WTC11 (cell line): ENCODE measurements at regions not wholly inside any gene's neighbourhood (a gene's known extent, or its start where the extent isn't known, plus 50 kb on each side); places are given as distances from the start of the nearest gene placed in this dataset.

Experiments
- ATAC-seq: fragments of 200-7000 bp; cut with Tn5 transposase; 2 replicates; pipeline ENCODE4 v1.10.0; 2021; ENCODE audit warnings: mild to moderate bottlenecking, moderate library complexity
- CTCF ChIA-PET: fragments of 300-600 bp; sonication (Branson Sonifier 250); formaldehyde crosslinking; loops from one replicate; lab custom pipeline; 2021; ENCODE audit warnings: antibody characterized with exemption; lab: Charles Lee
- POLR2A ChIA-PET: fragments of 350-600 bp; sonication (Branson Sonifier 250); formaldehyde crosslinking; loops from one replicate; lab custom pipeline; 2021; ENCODE audit warnings: antibody characterized with exemption; lab: Charles Lee
- DNase-seq: peaks from one replicate; pipeline ENCODE4 v3.0.0; 2021; ENCODE audit warnings: low spot score
- H3K27ac Mint-ChIP-seq: 2 replicates; pipeline ENCODE4 v1.8.0; 2021; ENCODE audit warnings: mixed read lengths
- H3K27me3 Mint-ChIP-seq: 2 replicates; pipeline ENCODE4 v1.8.0; 2021; ENCODE audit warnings: low read depth, mild to moderate bottlenecking, moderate library complexity, mixed read lengths
- H3K36me3 Mint-ChIP-seq: 2 replicates; pipeline ENCODE4 v1.8.0; 2021; ENCODE audit warnings: mixed read lengths
- H3K4me1 Mint-ChIP-seq: 2 replicates; pipeline ENCODE4 v1.8.0; 2022; ENCODE audit warnings: mixed read lengths
- H3K4me3 Mint-ChIP-seq: 2 replicates; pipeline ENCODE4 v1.8.0; 2021; ENCODE audit warnings: mild to moderate bottlenecking, moderate library complexity, mixed read lengths
- H3K9me3 Mint-ChIP-seq: 2 replicates; pipeline ENCODE4 v1.8.0; 2021; ENCODE audit warnings: mixed read lengths
- CREM ChIP-seq: sonication (generic); formaldehyde crosslinking; IDR thresholded peaks from 2 replicates; pipeline ENCODE4 v1.8.1; 2022; ENCODE audit warnings: mild to moderate bottlenecking, missing genetic modification reagents, moderate library complexity
- ELF4 ChIP-seq: sonication (generic); formaldehyde crosslinking; IDR thresholded peaks from 2 replicates; pipeline ENCODE4 v1.8.1; 2022; ENCODE audit warnings: low read depth, mild to moderate bottlenecking, moderate library complexity, missing genetic modification reagents
- ETV6 ChIP-seq: sonication (generic); formaldehyde crosslinking; IDR thresholded peaks from 2 replicates; pipeline ENCODE4 v1.8.1; 2022; ENCODE audit warnings: mild to moderate bottlenecking, missing genetic modification reagents
- FOXJ3 ChIP-seq: sonication (generic); formaldehyde crosslinking; IDR thresholded peaks from 2 replicates; pipeline ENCODE4 v1.9.0; 2021; ENCODE audit warnings: missing genetic modification reagents, mild to moderate bottlenecking, borderline replicate concordance
- JUN ChIP-seq: sonication (generic); formaldehyde crosslinking; IDR thresholded peaks from 2 replicates; pipeline ENCODE4 v1.8.0; 2023; ENCODE audit warnings: mild to moderate bottlenecking, missing genetic modification reagents
- KAT7 ChIP-seq: sonication (generic); formaldehyde crosslinking; IDR thresholded peaks from 2 replicates; pipeline ENCODE4 v1.8.1; 2023; ENCODE audit warnings: missing genetic modification reagents, mild to moderate bottlenecking, borderline replicate concordance
- OVOL2 ChIP-seq: fragments of 250-450 bp; sonication (Bioruptor Pico); IDR thresholded peaks from 2 replicates; pipeline ENCODE4 v1.9.0; 2021; ENCODE audit warnings: mild to moderate bottlenecking, borderline replicate concordance
- SOX15 ChIP-seq: fragments of 250-450 bp; sonication (Bioruptor Pico); IDR thresholded peaks from 2 replicates; pipeline ENCODE4 v1.9.0; 2021; ENCODE audit warnings: mild to moderate bottlenecking
- TCF7 ChIP-seq: sonication (generic); formaldehyde crosslinking; IDR thresholded peaks from 2 replicates; pipeline ENCODE4 v1.8.0; 2022; ENCODE audit warnings: mild to moderate bottlenecking, low read depth, missing genetic modification reagents, moderate library complexity
- ZMAT4 ChIP-seq: fragments of 250-450 bp; sonication (Bioruptor Pico); IDR thresholded peaks from 2 replicates; pipeline ENCODE4 v1.9.0; 2021; ENCODE audit warnings: mild to moderate bottlenecking
- ZNF317 ChIP-seq: sonication (generic); formaldehyde crosslinking; IDR thresholded peaks from 2 replicates; pipeline ENCODE4 v1.8.1; 2023; ENCODE audit warnings: low read depth, mild to moderate bottlenecking, moderate library complexity, missing genetic modification reagents, borderline replicate concordance
- TF ChIP-seq, protein P1 (sequence below): sonication (generic); formaldehyde crosslinking; IDR thresholded peaks from 2 replicates; pipeline ENCODE4 v1.8.1; 2022; ENCODE audit warnings: mild to moderate bottlenecking, missing genetic modification reagents, moderate library complexity, borderline replicate concordance
- TF ChIP-seq, protein P2 (sequence below): sonication (generic); formaldehyde crosslinking; IDR thresholded peaks from 2 replicates; pipeline ENCODE4 v1.8.1; 2022; ENCODE audit warnings: mild to moderate bottlenecking, moderate library complexity, missing genetic modification reagents
- TF ChIP-seq, protein P3 (sequence below): sonication (generic); formaldehyde crosslinking; IDR thresholded peaks from 2 replicates; pipeline ENCODE4 v1.8.0; 2023; ENCODE audit warnings: missing genetic modification reagents, mild to moderate bottlenecking, borderline replicate concordance
- TF ChIP-seq, protein P4 (sequence below): sonication (generic); formaldehyde crosslinking; IDR thresholded peaks from 2 replicates; pipeline ENCODE4 v1.8.1; 2023; ENCODE audit warnings: mild to moderate bottlenecking, missing genetic modification reagents, moderate library complexity
- TF ChIP-seq, protein P5 (sequence below): sonication (generic); formaldehyde crosslinking; conservative IDR thresholded peaks from 2 replicates; pipeline ENCODE4 v1.8.1; 2022; ENCODE audit warnings: mild to moderate bottlenecking, missing genetic modification reagents
- TF ChIP-seq, protein P6 (sequence below): sonication (generic); formaldehyde crosslinking; IDR thresholded peaks from 2 replicates; pipeline ENCODE4 v1.8.0; 2023; ENCODE audit warnings: missing genetic modification reagents
- TF ChIP-seq, protein P7 (sequence below): sonication (generic); formaldehyde crosslinking; IDR thresholded peaks from 2 replicates; pipeline ENCODE4 v1.8.1; 2022; ENCODE audit warnings: low read depth, missing genetic modification reagents, borderline replicate concordance

DNA sequence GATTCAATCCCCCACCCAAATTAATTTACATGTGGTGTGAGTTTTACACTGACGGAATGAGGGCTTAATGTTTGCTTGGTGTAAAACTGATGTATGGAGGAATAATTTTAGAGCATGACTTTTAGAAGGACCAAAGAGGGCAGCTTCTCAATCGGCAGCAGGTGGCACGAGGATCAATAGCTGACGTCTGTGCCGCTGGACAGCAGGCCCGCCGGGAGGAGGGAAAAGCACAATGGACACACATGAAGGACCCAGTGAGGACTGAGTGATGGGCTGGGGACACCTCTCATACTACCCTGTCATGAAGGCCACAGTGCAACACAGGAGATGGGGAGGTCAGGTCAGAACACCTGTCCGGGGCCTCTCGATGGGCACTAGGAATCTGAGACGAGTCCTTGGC is 61.4 kb upstream of the NSMCE3 start:
- CTCF ChIA-PET, result no interaction called here
- H3K4me3 Mint-ChIP-seq, result no peak overlapping the region
- DNase-seq, result no peak

DNA sequence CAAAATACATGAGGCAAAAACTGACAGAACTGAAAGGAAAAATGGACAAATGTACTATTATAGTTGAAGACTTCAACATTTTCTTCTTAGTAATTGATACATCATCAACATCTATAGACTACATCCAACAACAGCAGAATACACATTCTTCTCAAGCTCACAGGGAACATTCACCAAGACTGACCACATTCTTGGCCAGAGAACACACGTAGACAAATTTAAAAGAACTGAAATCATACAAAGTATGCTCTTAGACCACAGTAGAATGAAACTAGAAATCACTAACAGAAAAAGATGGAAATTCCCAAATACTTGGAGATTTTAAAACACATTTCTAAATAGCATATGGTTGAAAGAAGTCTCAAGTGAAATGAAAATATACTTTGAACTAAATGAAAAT is 55.1 kb upstream of the NSMCE3 start:
- TF ChIP-seq JUN (CRISPR knock-in tag), result no peak
- TF ChIP-seq, protein P1, sequence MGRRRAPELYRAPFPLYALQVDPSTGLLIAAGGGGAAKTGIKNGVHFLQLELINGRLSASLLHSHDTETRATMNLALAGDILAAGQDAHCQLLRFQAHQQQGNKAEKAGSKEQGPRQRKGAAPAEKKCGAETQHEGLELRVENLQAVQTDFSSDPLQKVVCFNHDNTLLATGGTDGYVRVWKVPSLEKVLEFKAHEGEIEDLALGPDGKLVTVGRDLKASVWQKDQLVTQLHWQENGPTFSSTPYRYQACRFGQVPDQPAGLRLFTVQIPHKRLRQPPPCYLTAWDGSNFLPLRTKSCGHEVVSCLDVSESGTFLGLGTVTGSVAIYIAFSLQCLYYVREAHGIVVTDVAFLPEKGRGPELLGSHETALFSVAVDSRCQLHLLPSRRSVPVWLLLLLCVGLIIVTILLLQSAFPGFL, result no peak
- TF ChIP-seq ETV6 (CRISPR knock-in tag), result no peak
- TF ChIP-seq FOXJ3 (CRISPR knock-in tag), result no peak
- ATAC-seq, result no peak
- DNase-seq, result no peak
- H3K4me1 Mint-ChIP-seq, result peaks cover 29% of the 10 kb centered on the region
- H3K27me3 Mint-ChIP-seq, result no peaks in the 10 kb centered on the region
- peaks cover 20% of the 10 kb centered on the region for H3K9me3 Mint-ChIP-seq
- H3K36me3 Mint-ChIP-seq, result peaks cover 10% of the 10 kb centered on the region; the same call in 1 of the 2 replicates
- no peak overlapping the region for H3K27ac Mint-ChIP-seq
- CTCF ChIA-PET, result no interaction called here
- POLR2A ChIA-PET, result no interaction called here
- no peak overlapping the region for H3K4me3 Mint-ChIP-seq

More for the DNA sequence above, 61.4 kb upstream of the NSMCE3 start:
- Mint-ChIP-seq H3K27me3 (no peaks in the 10 kb centered on the region), H3K27ac (no peak overlapping the region), H3K4me1 (0 out of 2 replicates have a peak, but pooled peaks cover 6% of the 10 kb centered on the region), H3K36me3 (peaks cover 4% of the 10 kb centered on the region; the same call in 1 of the 2 replicates), H3K9me3 (peaks cover 10% of the 10 kb centered on the region)
- no peak for ATAC-seq
- POLR2A ChIA-PET, result no interaction called here
- TF ChIP-seq, protein P2, sequence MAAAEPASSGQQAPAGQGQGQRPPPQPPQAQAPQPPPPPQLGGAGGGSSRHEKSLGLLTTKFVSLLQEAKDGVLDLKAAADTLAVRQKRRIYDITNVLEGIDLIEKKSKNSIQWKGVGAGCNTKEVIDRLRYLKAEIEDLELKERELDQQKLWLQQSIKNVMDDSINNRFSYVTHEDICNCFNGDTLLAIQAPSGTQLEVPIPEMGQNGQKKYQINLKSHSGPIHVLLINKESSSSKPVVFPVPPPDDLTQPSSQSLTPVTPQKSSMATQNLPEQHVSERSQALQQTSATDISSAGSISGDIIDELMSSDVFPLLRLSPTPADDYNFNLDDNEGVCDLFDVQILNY, result no peak
- TF ChIP-seq, protein P3, sequence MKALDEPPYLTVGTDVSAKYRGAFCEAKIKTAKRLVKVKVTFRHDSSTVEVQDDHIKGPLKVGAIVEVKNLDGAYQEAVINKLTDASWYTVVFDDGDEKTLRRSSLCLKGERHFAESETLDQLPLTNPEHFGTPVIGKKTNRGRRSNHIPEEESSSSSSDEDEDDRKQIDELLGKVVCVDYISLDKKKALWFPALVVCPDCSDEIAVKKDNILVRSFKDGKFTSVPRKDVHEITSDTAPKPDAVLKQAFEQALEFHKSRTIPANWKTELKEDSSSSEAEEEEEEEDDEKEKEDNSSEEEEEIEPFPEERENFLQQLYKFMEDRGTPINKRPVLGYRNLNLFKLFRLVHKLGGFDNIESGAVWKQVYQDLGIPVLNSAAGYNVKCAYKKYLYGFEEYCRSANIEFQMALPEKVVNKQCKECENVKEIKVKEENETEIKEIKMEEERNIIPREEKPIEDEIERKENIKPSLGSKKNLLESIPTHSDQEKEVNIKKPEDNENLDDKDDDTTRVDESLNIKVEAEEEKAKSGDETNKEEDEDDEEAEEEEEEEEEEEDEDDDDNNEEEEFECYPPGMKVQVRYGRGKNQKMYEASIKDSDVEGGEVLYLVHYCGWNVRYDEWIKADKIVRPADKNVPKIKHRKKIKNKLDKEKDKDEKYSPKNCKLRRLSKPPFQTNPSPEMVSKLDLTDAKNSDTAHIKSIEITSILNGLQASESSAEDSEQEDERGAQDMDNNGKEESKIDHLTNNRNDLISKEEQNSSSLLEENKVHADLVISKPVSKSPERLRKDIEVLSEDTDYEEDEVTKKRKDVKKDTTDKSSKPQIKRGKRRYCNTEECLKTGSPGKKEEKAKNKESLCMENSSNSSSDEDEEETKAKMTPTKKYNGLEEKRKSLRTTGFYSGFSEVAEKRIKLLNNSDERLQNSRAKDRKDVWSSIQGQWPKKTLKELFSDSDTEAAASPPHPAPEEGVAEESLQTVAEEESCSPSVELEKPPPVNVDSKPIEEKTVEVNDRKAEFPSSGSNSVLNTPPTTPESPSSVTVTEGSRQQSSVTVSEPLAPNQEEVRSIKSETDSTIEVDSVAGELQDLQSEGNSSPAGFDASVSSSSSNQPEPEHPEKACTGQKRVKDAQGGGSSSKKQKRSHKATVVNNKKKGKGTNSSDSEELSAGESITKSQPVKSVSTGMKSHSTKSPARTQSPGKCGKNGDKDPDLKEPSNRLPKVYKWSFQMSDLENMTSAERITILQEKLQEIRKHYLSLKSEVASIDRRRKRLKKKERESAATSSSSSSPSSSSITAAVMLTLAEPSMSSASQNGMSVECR (CRISPR knock-in tag), result no peak
- no peak for TF ChIP-seq KAT7
- TF ChIP-seq TCF7 (CRISPR knock-in tag), result no peak
- TF ChIP-seq, protein P4, sequence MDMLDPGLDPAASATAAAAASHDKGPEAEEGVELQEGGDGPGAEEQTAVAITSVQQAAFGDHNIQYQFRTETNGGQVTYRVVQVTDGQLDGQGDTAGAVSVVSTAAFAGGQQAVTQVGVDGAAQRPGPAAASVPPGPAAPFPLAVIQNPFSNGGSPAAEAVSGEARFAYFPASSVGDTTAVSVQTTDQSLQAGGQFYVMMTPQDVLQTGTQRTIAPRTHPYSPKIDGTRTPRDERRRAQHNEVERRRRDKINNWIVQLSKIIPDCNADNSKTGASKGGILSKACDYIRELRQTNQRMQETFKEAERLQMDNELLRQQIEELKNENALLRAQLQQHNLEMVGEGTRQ, result no peak
- TF ChIP-seq, protein P5, sequence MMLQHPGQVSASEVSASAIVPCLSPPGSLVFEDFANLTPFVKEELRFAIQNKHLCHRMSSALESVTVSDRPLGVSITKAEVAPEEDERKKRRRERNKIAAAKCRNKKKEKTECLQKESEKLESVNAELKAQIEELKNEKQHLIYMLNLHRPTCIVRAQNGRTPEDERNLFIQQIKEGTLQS (CRISPR knock-in tag), result no peak
- no peak for TF ChIP-seq FOXJ3 (CRISPR knock-in tag)
- TF ChIP-seq OVOL2, result no peak
- no peak for TF ChIP-seq CREM (CRISPR knock-in tag)
- TF ChIP-seq, protein P6, sequence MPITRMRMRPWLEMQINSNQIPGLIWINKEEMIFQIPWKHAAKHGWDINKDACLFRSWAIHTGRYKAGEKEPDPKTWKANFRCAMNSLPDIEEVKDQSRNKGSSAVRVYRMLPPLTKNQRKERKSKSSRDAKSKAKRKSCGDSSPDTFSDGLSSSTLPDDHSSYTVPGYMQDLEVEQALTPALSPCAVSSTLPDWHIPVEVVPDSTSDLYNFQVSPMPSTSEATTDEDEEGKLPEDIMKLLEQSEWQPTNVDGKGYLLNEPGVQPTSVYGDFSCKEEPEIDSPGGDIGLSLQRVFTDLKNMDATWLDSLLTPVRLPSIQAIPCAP (CRISPR knock-in tag), result no peak
- no peak for TF ChIP-seq ELF4
- TF ChIP-seq ZNF317, result no peak
- no peak for TF ChIP-seq SOX15 (CRISPR knock-in tag)
- TF ChIP-seq ZMAT4, result no peak
- TF ChIP-seq, protein P7, sequence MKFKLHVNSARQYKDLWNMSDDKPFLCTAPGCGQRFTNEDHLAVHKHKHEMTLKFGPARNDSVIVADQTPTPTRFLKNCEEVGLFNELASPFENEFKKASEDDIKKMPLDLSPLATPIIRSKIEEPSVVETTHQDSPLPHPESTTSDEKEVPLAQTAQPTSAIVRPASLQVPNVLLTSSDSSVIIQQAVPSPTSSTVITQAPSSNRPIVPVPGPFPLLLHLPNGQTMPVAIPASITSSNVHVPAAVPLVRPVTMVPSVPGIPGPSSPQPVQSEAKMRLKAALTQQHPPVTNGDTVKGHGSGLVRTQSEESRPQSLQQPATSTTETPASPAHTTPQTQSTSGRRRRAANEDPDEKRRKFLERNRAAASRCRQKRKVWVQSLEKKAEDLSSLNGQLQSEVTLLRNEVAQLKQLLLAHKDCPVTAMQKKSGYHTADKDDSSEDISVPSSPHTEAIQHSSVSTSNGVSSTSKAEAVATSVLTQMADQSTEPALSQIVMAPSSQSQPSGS, result no peak
